ENCODE measurements at regions not wholly inside any gene's neighbourhood (a gene's known extent, or its start where the extent isn't known, plus 50 kb on each side); places are given as distances from the start of the nearest gene placed in this dataset.
"Not testable (repeated sequence)": the region's sequence is repeated elsewhere in the genome, so short reads cannot be mapped to it uniquely, and the experiment has no call there.

- no peak for DNase-seq
Measured at GRCh38 chr5:164145458-164145857, 640.0 kb downstream of the MAT2B start.

- DNase-seq: no peak
Measured at GRCh38 chr5:164146223-164146622, 640.8 kb downstream of the MAT2B start.

- no peak for DNase-seq
Measured at GRCh38 chr5:164148292-164148691, 642.9 kb downstream of the MAT2B start.

- DNase-seq: not testable (repeated sequence)
Measured at GRCh38 chr5:164152539-164152938, 647.1 kb downstream of the MAT2B start.

- DNase-seq: no peak
Measured at GRCh38 chr5:164153469-164154172, 648.2 kb downstream of the MAT2B start.

- DNase-seq: no peak
Measured at GRCh38 chr5:164170814-164171213, 665.4 kb downstream of the MAT2B start.

GRCh38 chr5:164175083-164175482 is 669.7 kb downstream of the MAT2B start:
- no peak for DNase-seq

- DNase-seq: no peak
Measured at GRCh38 chr5:164179406-164179805, 674.0 kb downstream of the MAT2B start.

GRCh38 chr5:164181604-164182003 is 676.2 kb downstream of the MAT2B start:
- DNase-seq: no peak

- DNase-seq: no peak
Measured at GRCh38 chr5:164184158-164184557, 678.7 kb downstream of the MAT2B start.

GRCh38 chr5:164185000-164185399 is 679.6 kb downstream of the MAT2B start:
- DNase-seq: no peak

- no peak for DNase-seq
Measured at GRCh38 chr5:164186550-164186949, 681.1 kb downstream of the MAT2B start.

- no peak for DNase-seq
Measured at GRCh38 chr5:164187785-164188184, 682.4 kb downstream of the MAT2B start.

- DNase-seq: no peak
Measured at GRCh38 chr5:164188733-164189148, 683.3 kb downstream of the MAT2B start.

GRCh38 chr5:164191240-164191639 is 685.8 kb downstream of the MAT2B start:
- no peak for DNase-seq

GRCh38 chr5:164202338-164202737 is 696.9 kb downstream of the MAT2B start:
- DNase-seq: no peak

GRCh38 chr5:164203581-164204225 is 698.3 kb downstream of the MAT2B start:
- DNase-seq: no peak

- no peak for DNase-seq
Measured at GRCh38 chr5:164204338-164204946, 699.0 kb downstream of the MAT2B start.

GRCh38 chr5:164206196-164206595 is 700.8 kb downstream of the MAT2B start:
- no peak for DNase-seq

- DNase-seq: no peak
Measured at GRCh38 chr5:164207646-164208045, 702.2 kb downstream of the MAT2B start.

GRCh38 chr5:164210491-164210890 is 705.1 kb downstream of the MAT2B start:
- DNase-seq: no peak

- DNase-seq: no peak
Measured at GRCh38 chr5:164214698-164215097, 709.3 kb downstream of the MAT2B start.

GRCh38 chr5:164217464-164217863 is 712.0 kb downstream of the MAT2B start:
- no peak for DNase-seq

GRCh38 chr5:164220522-164220921 is 715.1 kb downstream of the MAT2B start:
- DNase-seq: no peak
